SK-N-SH treated with all-trans-retinoic acid at 6 μM for 48 hours (cell line): ENCODE measurements at regions not wholly inside any gene's neighbourhood (a gene's known extent, or its start where the extent isn't known, plus 50 kb on each side); places are given as distances from the start of the nearest gene placed in this dataset.

Experiments used
- ATAC-seq: fragments of 200-7000 bp; cut with Tn5 transposase; 3 replicates; pipeline ENCODE4 v1.9.1; 2020; ENCODE audit warnings: mild to moderate bottlenecking, moderate library complexity
- ARNTL ChIP-seq: fragments of 450-650 bp; formaldehyde crosslinking; IDR thresholded peaks from 2 replicates; pipeline ENCODE4 v1.5.0; 2020; ENCODE audit warnings: low read depth, mild to moderate bottlenecking, moderate library complexity, borderline replicate concordance
- BACH2 ChIP-seq: fragments of 250-450 bp; sonication (Bioruptor Pico); IDR thresholded peaks from 2 replicates; pipeline ENCODE4 v1.9.0; 2021; ENCODE audit warnings: mild to moderate bottlenecking, borderline replicate concordance
- CSDC2 ChIP-seq: fragments of 250-450 bp; sonication (Bioruptor Pico); IDR thresholded peaks from 2 replicates; pipeline ENCODE4 v1.5.0; 2020; ENCODE audit warnings: mild to moderate bottlenecking, moderate library complexity
- CSRNP3 ChIP-seq: fragments of 250-450 bp; sonication (Bioruptor Pico); IDR thresholded peaks from 2 replicates; pipeline ENCODE4 v1.5.1; 2021; ENCODE audit warnings: mild to moderate bottlenecking, moderate library complexity
- ESRRG ChIP-seq: fragments of 250-450 bp; sonication (Bioruptor Pico); IDR thresholded peaks from 2 replicates; pipeline ENCODE4 v1.6.1; 2021; ENCODE audit warnings: mild to moderate bottlenecking
- ISL1 ChIP-seq: fragments of 250-450 bp; sonication (Bioruptor Pico); IDR thresholded peaks from 2 replicates; pipeline ENCODE4 v2.1.2; 2022; ENCODE audit warnings: mild to moderate bottlenecking, moderate library complexity
- POU6F1 ChIP-seq: fragments of 250-450 bp; sonication (Bioruptor Pico); IDR thresholded peaks from 2 replicates; pipeline ENCODE4 v1.8.0; 2021; ENCODE audit warnings: low read depth, mild to moderate bottlenecking, moderate library complexity, borderline replicate concordance
- PPARA ChIP-seq: fragments of 250-450 bp; sonication (Bioruptor Pico); IDR thresholded peaks from 2 replicates; pipeline ENCODE4 v1.5.0; 2020; ENCODE audit warnings: mild to moderate bottlenecking, borderline replicate concordance
- RARB ChIP-seq: fragments of 250-450 bp; sonication (Bioruptor Pico); IDR thresholded peaks from 2 replicates; pipeline ENCODE4 v1.8.0; 2021; ENCODE audit warnings: mild to moderate bottlenecking, moderate library complexity
- SNAI2 ChIP-seq: fragments of 250-450 bp; sonication (Bioruptor Pico); IDR thresholded peaks from 2 replicates; pipeline ENCODE4 v1.5.0; 2020; ENCODE audit warnings: mild to moderate bottlenecking, moderate library complexity
- TCF4 ChIP-seq: fragments of 250-450 bp; sonication (Bioruptor Pico); IDR thresholded peaks from 2 replicates; pipeline ENCODE4 v1.8.0; 2021; ENCODE audit warnings: mild to moderate bottlenecking, moderate library complexity, borderline replicate concordance
- TOX ChIP-seq: fragments of 250-450 bp; sonication (Bioruptor Pico); IDR thresholded peaks from 2 replicates; pipeline ENCODE4 v1.8.0; 2021; ENCODE audit warnings: mild to moderate bottlenecking, moderate library complexity, borderline replicate concordance
- ZC3H10 ChIP-seq: fragments of 250-450 bp; sonication (Bioruptor Pico); IDR thresholded peaks from 2 replicates; pipeline ENCODE4 v1.5.1; 2021; ENCODE audit warnings: mild to moderate bottlenecking, moderate library complexity
- ZFP3 ChIP-seq: fragments of 250-450 bp; sonication (Bioruptor Pico); IDR thresholded peaks from 2 replicates; pipeline ENCODE4 v1.5.0; 2020; ENCODE audit warnings: mild to moderate bottlenecking, moderate library complexity
- ZFP30 ChIP-seq: fragments of 450-650 bp; formaldehyde crosslinking; IDR thresholded peaks from 2 replicates; pipeline ENCODE4 v1.5.0; 2022; ENCODE audit warnings: mild to moderate bottlenecking, moderate library complexity
- ZNF70 ChIP-seq: fragments of 450-650 bp; formaldehyde crosslinking; IDR thresholded peaks from 2 replicates; pipeline ENCODE4 v1.5.0; 2020; ENCODE audit warnings: mild to moderate bottlenecking, moderate library complexity
- ZNF8 ChIP-seq: fragments of 450-650 bp; formaldehyde crosslinking; IDR thresholded peaks from 2 replicates; pipeline ENCODE4 v1.5.0; 2020; ENCODE audit warnings: mild to moderate bottlenecking, moderate library complexity
- TF ChIP-seq, protein P1 (sequence below): fragments of 250-450 bp; sonication (Bioruptor Pico); IDR thresholded peaks from 2 replicates; pipeline ENCODE4 v1.5.0; 2020; ENCODE audit warnings: mild to moderate bottlenecking, moderate library complexity

GRCh38 chr15:31871166-31871886, 159.0 kb upstream of the CHRNA7 start:
- no peak; the same call in 2 of the 3 replicates for ATAC-seq
- TF ChIP-seq, protein P1, sequence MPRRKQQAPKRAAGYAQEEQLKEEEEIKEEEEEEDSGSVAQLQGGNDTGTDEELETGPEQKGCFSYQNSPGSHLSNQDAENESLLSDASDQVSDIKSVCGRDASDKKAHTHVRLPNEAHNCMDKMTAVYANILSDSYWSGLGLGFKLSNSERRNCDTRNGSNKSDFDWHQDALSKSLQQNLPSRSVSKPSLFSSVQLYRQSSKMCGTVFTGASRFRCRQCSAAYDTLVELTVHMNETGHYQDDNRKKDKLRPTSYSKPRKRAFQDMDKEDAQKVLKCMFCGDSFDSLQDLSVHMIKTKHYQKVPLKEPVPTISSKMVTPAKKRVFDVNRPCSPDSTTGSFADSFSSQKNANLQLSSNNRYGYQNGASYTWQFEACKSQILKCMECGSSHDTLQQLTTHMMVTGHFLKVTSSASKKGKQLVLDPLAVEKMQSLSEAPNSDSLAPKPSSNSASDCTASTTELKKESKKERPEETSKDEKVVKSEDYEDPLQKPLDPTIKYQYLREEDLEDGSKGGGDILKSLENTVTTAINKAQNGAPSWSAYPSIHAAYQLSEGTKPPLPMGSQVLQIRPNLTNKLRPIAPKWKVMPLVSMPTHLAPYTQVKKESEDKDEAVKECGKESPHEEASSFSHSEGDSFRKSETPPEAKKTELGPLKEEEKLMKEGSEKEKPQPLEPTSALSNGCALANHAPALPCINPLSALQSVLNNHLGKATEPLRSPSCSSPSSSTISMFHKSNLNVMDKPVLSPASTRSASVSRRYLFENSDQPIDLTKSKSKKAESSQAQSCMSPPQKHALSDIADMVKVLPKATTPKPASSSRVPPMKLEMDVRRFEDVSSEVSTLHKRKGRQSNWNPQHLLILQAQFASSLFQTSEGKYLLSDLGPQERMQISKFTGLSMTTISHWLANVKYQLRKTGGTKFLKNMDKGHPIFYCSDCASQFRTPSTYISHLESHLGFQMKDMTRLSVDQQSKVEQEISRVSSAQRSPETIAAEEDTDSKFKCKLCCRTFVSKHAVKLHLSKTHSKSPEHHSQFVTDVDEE (CRISPR knock-in tag) = no peak
- TF ChIP-seq TOX (no peak), ESRRG (CRISPR knock-in tag) (no peak), POU6F1 (no peak), ZNF70 (CRISPR knock-in tag) (no peak), ARNTL (CRISPR knock-in tag) (no peak), ISL1 (CRISPR knock-in tag) (no peak), RARB (no peak), ZC3H10 (CRISPR knock-in tag) (no peak), CSDC2 (CRISPR knock-in tag) (no peak), CSRNP3 (CRISPR knock-in tag) (no peak)

GRCh38 chr15:31871887-31872281, 158.4 kb upstream of the CHRNA7 start:
- no peak for TF ChIP-seq ZFP30 (CRISPR knock-in tag)
- no peak for TF ChIP-seq BACH2 (CRISPR knock-in tag)
- TF ChIP-seq ESRRG (CRISPR knock-in tag) = no peak
- no peak for TF ChIP-seq ZFP3 (CRISPR knock-in tag)
- no peak for TF ChIP-seq CSRNP3 (CRISPR knock-in tag)
- no peak for TF ChIP-seq ISL1 (CRISPR knock-in tag)
- no peak for TF ChIP-seq ZNF8
- TF ChIP-seq CSDC2 (CRISPR knock-in tag) = no peak
- TF ChIP-seq PPARA (CRISPR knock-in tag) = no peak
- TF ChIP-seq ZNF70 (CRISPR knock-in tag) = no peak
- TF ChIP-seq RARB = no peak
- TF ChIP-seq SNAI2 (CRISPR knock-in tag) = no peak
- no peak for ATAC-seq

- TF ChIP-seq CSDC2 (CRISPR knock-in tag) (no peak), ESRRG (CRISPR knock-in tag) (no peak), ZFP3 (CRISPR knock-in tag) (no peak)
- TF ChIP-seq, all 23 proteins: peak for 0
- no peak for ATAC-seq
Observed at GRCh38 chr15:31887246-31887645, 143.1 kb upstream of the CHRNA7 start.

DNA sequence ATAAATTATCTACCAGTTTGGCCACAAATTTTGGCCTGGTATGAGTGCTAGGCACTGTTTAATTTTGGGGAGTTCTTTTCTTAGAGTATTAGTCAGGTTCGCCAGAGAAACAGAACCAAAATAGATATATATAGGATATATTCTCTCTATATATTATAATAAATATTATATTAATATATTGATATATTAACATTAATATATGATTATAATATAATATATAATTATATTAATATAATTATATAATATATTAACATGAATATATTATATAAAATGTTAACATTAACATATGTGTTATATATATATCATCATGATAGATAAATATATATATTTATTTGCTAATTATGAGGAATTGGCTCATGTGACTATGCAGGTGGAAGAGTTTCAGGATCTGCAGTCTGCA, 137.8 kb upstream of the CHRNA7 start:
- TF ChIP-seq CSDC2 (CRISPR knock-in tag) (no peak), CSRNP3 (CRISPR knock-in tag) (no peak), BACH2 (CRISPR knock-in tag) (no peak), TCF4 (CRISPR knock-in tag) (no peak), PPARA (CRISPR knock-in tag) (no peak), ZFP30 (CRISPR knock-in tag) (no peak)
- TF ChIP-seq, protein P1 (CRISPR knock-in tag) = no peak
- ATAC-seq = no peak
